Breast epithelium (tissue), 4 donors: ENCODE measurements at regions not wholly inside any gene's neighbourhood (a gene's known extent, or its start where the extent isn't known, plus 50 kb on each side); places are given as distances from the start of the nearest gene placed in this dataset.

Experiments used
- DNase-seq, 2 donors: peaks; one replicate each; pipeline ENCODE4 v3.0.0-alpha.2; 2019; ENCODE audit warnings: low spot score in 2 of 2
- H3K27ac ChIP-seq, 2 donors: fragments of 200-600 bp; sonication (generic) in 1 of 2; one replicate each; pipeline ENCODE4 v1.5.1; 2016 to 2019; ENCODE audit warnings: mild to moderate bottlenecking in 1 of 2
- H3K27me3 ChIP-seq, 2 donors: fragments of 200-600 bp; sonication (generic) in 1 of 2; one replicate each; pipeline versions ENCODE4 v1.5.1 to v1.6.0; 2017 to 2019; ENCODE audit warnings: control low read depth in 1 of 2, mild to moderate bottlenecking in 1 of 2
- H3K36me3 ChIP-seq: fragments of 200-600 bp; one replicate; pipeline ENCODE4 v1.5.1; 2019
- H3K4me1 ChIP-seq, 2 donors: fragments of 200-600 bp; sonication (generic); one replicate each; pipeline ENCODE4 v1.5.1; 2016 to 2019; ENCODE audit warnings: control low read depth in 1 of 2
- H3K4me3 ChIP-seq, 3 donors: fragments of 200-600 bp; sonication (generic); 1 replicate in 2 of 3; 2 replicates in 1 of 3; pipeline ENCODE4 v1.5.1; 2016 to 2019; ENCODE audit warnings: mild to moderate bottlenecking in 3 of 3, moderate library complexity in 2 of 3
- H3K9me3 ChIP-seq, 2 donors: fragments of 200-600 bp; sonication (generic) in 1 of 2; one replicate each; pipeline ENCODE4 v1.5.1; 2016 to 2019; ENCODE audit warnings: control low read depth in 1 of 2
- CTCF ChIP-seq, 3 donors: fragments of 450-650 bp; IDR thresholded peaks; one replicate each; pipeline ENCODE4 v1.5.1; 2016 to 2017; ENCODE audit warnings: antibody characterized with exemption in 3 of 3, mild to moderate bottlenecking in 3 of 3, moderate library complexity in 3 of 3
- POLR2A ChIP-seq: fragments of 450-650 bp; IDR thresholded peaks from one replicate; pipeline ENCODE4 v1.6.1; 2016; ENCODE audit warnings: antibody characterized with exemption, mild to moderate bottlenecking, moderate library complexity
- POLR2AphosphoS5 ChIP-seq, 3 donors: sonication (generic); formaldehyde crosslinking; IDR thresholded peaks; one replicate each; pipeline ENCODE4 v1.6.1; 2017; ENCODE audit warnings: antibody characterized with exemption in 3 of 3
- intact Hi-C: fragments of 100-400 bp; cut with DNase I; formaldehyde crosslinking; loops from one replicate; pipeline ENCODE4 v1.15.1; 2023; ENCODE audit warnings: low total_unique reads

GRCh38 chr17:71315568-71315967 is 805.3 kb upstream of the SOX9 start:
- no peak for TF ChIP-seq POLR2AphosphoS5 (IDR thresholded peaks at IDR 0.05)
- TF ChIP-seq CTCF (IDR thresholded peaks at IDR 0.05): no peak
- no peak for TF ChIP-seq POLR2A
- H3K4me3 ChIP-seq: no peak overlapping the region
- DNase-seq: no peak
- no peaks in the 10 kb centered on the region for H3K27me3 ChIP-seq
- no peaks in the 10 kb centered on the region for H3K9me3 ChIP-seq
- H3K36me3 ChIP-seq: no peaks in the 10 kb centered on the region
- no peaks in the 10 kb centered on the region for H3K4me1 ChIP-seq
- H3K27ac ChIP-seq: no peak overlapping the region
- intact Hi-C loops: loop anchor here (5.0 kb wide), 1 partner anchor 493 kb away; no protein-coding TSS in a partner anchor

GRCh38 chr17:71316176-71316897 is 804.5 kb upstream of the SOX9 start:
- H3K9me3 ChIP-seq: no peaks in the 10 kb centered on the region
- no peaks in the 10 kb centered on the region for H3K4me1 ChIP-seq
- DNase-seq: no peak
- intact Hi-C loops: loop anchor here (5.0 kb wide), 1 partner anchor 494 kb away; no protein-coding TSS in a partner anchor
- no peak overlapping the region for H3K27ac ChIP-seq
- no peak overlapping the region for H3K4me3 ChIP-seq
- H3K27me3 ChIP-seq: no peaks in the 10 kb centered on the region
- no peaks in the 10 kb centered on the region for H3K36me3 ChIP-seq
- TF ChIP-seq POLR2AphosphoS5 (IDR thresholded peaks at IDR 0.05): no peak

GRCh38 chr17:71320009-71320796 is 800.6 kb upstream of the SOX9 start:
- Histone ChIP-seq H3K4me3 (no peak overlapping the region), H3K4me1 (no peaks in the 10 kb centered on the region), H3K27me3 (no peaks in the 10 kb centered on the region), H3K9me3 (no peaks in the 10 kb centered on the region), H3K27ac (no peak overlapping the region), H3K36me3 (no peaks in the 10 kb centered on the region)
- intact Hi-C loops: loop anchor here (5.0 kb wide), 1 partner anchor 1783 kb away; no protein-coding TSS in a partner anchor
- DNase-seq: no peak
- no peak for TF ChIP-seq CTCF (IDR thresholded peaks at IDR 0.05)
- TF ChIP-seq POLR2A: no peak
- TF ChIP-seq POLR2AphosphoS5 (IDR thresholded peaks at IDR 0.05): no peak

GRCh38 chr17:71325117-71325516 is 795.7 kb upstream of the SOX9 start:
- H3K4me3 ChIP-seq: no peak overlapping the region
- intact Hi-C loops: no loop called here
- no peaks in the 10 kb centered on the region for H3K27me3 ChIP-seq
- H3K27ac ChIP-seq: no peak overlapping the region
- no peak for TF ChIP-seq POLR2A
- no peak for TF ChIP-seq CTCF (IDR thresholded peaks at IDR 0.05)
- TF ChIP-seq POLR2AphosphoS5 (IDR thresholded peaks at IDR 0.05): no peak
- DNase-seq: no peak
- no peaks in the 10 kb centered on the region for H3K4me1 ChIP-seq
- H3K9me3 ChIP-seq: no peaks in the 10 kb centered on the region
- H3K36me3 ChIP-seq: no peaks in the 10 kb centered on the region

DNA sequence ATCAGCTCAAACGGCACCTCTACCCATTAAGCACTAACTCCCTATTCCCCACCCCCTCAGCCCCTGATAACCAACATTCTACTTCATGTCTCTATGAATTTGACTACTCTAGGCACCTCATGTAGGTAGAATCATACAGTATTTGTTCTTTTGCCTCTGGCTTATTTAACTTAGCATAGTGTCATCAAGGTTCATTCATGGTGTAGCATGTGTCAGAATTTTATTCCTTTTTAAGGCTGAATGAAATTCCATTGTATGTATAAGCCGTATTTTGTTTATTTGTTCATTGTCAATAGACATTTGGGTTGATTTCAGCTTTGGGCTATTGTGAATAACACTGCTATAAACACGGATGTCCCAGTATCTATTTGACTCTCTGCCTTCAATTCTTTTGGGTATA is 794.9 kb upstream of the SOX9 start:
- no peaks in the 10 kb centered on the region for H3K27me3 ChIP-seq
- H3K27ac ChIP-seq: no peak overlapping the region
- no peaks in the 10 kb centered on the region for H3K36me3 ChIP-seq
- no peaks in the 10 kb centered on the region for H3K9me3 ChIP-seq
- TF ChIP-seq POLR2A (no peak), POLR2AphosphoS5 (IDR thresholded peaks at IDR 0.05) (no peak), CTCF (IDR thresholded peaks at IDR 0.05) (no peak)
- H3K4me1 ChIP-seq: no peaks in the 10 kb centered on the region
- intact Hi-C loops: no loop called here
- DNase-seq: no peak
- no peak overlapping the region for H3K4me3 ChIP-seq
